COR-L47 (cell line): ENCODE measurements at regions not wholly inside any gene's neighbourhood (a gene's known extent, or its start where the extent isn't known, plus 50 kb on each side); places are given as distances from the start of the nearest gene placed in this dataset.

Source experiments
- DNase-seq: peaks from one replicate; lab custom pipeline; 2025; lab: John Stamatoyannopoulos, UW

- DNase-seq = no peak
These were observed 57.8 kb upstream of the PLSCR4 start for GRCh38 chr3:146308682-146309081.

- no peak for DNase-seq
These were observed 57.3 kb upstream of the PLSCR4 start for GRCh38 chr3:146308222-146308621.

- no peak for DNase-seq
These were observed 56.5 kb upstream of the PLSCR4 start for GRCh38 chr3:146307456-146307725.

- no peak for DNase-seq
These were observed 56.0 kb upstream of the PLSCR4 start for GRCh38 chr3:146306656-146307455.

GRCh38 chr3:146305808-146306423 is 55.0 kb upstream of the PLSCR4 start:
- DNase-seq = no peak

GRCh38 chr3:146300768-146301167 is 49.9 kb upstream of the PLSCR4 start:
- no peak for DNase-seq
